Activated naive CD4-positive, alpha-beta T cell treated with anti-CD3 and anti-CD28 coated beads, Interleukin-2, amount 50 U/mL, for 24 hours (primary cell): ENCODE measurements at regions not wholly inside any gene's neighbourhood (a gene's known extent, or its start where the extent isn't known, plus 50 kb on each side); places are given as distances from the start of the nearest gene placed in this dataset.

Experiments
- H3K27ac Mint-ChIP-seq: one replicate; pipeline ENCODE4 v1.8.0; 2021; ENCODE audit warnings: mild to moderate bottlenecking, mixed read lengths
- H3K27me3 Mint-ChIP-seq: one replicate; pipeline ENCODE4 v1.8.0; 2021; ENCODE audit warnings: mixed read lengths
- H3K36me3 Mint-ChIP-seq: one replicate; pipeline ENCODE4 v1.8.0; 2021; ENCODE audit warnings: mixed read lengths
- H3K4me1 Mint-ChIP-seq: one replicate; pipeline ENCODE4 v1.8.0; 2021; ENCODE audit warnings: mixed read lengths
- H3K4me3 Mint-ChIP-seq: one replicate; pipeline ENCODE4 v1.8.0; 2021; ENCODE audit warnings: mild to moderate bottlenecking, mixed read lengths
- H3K9me3 Mint-ChIP-seq: one replicate; pipeline ENCODE4 v1.8.0; 2021; ENCODE audit warnings: mixed read lengths

DNA sequence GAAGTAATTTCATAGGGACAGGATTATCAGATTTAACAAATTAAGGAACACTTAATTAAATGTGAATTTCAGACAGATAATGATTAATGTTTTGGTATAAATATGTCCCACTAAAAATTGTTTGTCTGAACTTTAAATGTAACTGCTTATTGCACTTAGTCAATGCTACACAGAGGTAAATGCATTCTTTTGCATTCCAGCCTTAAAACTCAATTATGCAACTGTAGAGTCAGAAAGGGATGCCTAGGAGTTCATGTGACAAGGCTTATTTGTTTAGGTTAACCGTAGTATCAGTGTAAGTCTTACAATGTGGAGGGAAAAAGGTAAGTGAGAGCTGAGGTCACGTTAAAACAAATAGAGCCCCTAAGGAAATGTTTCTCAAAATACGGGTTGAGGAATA lies 347.2 kb upstream of the ARGLU1 start:
- Mint-ChIP-seq H3K4me3 (no peak overlapping the region), H3K27ac (no peak overlapping the region), H3K4me1 (peaks cover 10% of the 10 kb centered on the region), H3K9me3 (no peaks in the 10 kb centered on the region), H3K27me3 (peaks cover 19% of the 10 kb centered on the region), H3K36me3 (no peaks in the 10 kb centered on the region)

DNA sequence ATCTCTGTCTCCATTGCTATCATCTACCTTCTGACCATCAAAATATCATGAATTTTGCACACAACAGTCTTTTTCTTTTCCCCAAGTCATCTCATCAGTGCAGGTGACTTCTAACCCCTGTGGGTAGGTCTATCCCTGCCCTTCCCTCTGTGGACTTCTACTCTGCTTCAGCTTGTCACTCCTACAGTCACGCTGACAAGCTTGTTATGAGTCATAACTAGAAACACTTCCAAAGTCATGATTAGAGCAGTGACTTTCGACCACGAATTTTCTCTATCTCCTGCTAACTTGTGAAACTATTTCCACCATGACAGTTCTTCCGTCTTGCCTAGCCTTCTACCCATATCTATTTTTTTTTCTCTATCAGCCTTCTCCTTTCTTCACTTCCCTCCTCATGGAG lies 343.7 kb upstream of the ARGLU1 start:
- no peaks in the 10 kb centered on the region for H3K9me3 Mint-ChIP-seq
- H3K27ac Mint-ChIP-seq, result no peak overlapping the region
- no peaks in the 10 kb centered on the region for H3K36me3 Mint-ChIP-seq
- H3K4me1 Mint-ChIP-seq, result no peaks in the 10 kb centered on the region
- H3K27me3 Mint-ChIP-seq, result peaks cover 7% of the 10 kb centered on the region
- no peak overlapping the region for H3K4me3 Mint-ChIP-seq

DNA sequence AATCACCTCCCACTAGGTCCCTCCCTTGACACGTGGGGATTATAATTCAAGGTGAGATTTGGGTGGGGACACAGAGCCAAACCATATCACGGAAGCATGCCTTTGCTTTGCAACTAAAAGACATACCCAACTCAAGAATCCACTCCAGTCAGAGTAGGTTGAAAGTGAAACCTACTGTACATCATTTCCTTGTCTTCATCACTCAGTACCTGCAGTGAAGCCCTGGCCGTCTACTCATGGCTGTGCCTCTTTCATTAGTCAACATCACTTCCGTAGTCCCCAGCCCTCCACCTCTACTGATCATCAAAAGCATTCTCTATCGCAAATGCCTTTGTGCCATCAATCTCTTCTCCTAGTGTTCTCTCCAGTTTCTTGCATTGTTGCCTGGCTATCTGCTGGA lies 343.1 kb upstream of the ARGLU1 start:
- Mint-ChIP-seq H3K27me3 (peaks cover 5% of the 10 kb centered on the region), H3K27ac (no peak overlapping the region), H3K4me1 (no peaks in the 10 kb centered on the region), H3K36me3 (no peaks in the 10 kb centered on the region), H3K9me3 (no peaks in the 10 kb centered on the region), H3K4me3 (no peak overlapping the region)

DNA sequence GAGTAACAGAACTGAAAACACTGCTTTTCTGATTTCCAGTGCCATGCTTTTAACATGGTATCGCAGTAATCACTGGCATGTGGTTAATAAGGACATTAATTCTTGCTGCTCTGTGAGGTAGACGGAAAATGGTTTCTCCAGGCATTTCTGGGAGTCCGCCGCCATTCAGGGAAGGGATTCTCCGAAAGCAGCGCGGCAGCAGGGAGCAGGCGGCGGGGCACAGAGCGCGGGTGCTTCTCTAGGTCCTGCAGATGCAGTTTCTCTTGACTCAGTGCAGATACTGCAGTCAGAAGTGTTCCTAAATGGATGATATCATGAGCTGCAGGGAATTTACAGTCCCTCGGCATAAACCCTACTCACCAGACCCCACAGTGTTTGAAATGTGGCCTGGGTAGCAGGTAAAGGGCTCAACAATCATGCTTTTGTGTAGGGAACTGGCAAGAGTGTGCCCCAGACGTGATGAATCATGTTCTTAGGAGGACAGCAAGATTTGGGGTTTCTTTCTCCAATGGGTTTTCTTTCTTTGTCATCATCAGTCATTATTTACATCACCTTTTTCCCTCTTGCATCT lies 338.6 kb upstream of the ARGLU1 start:
- H3K27me3 Mint-ChIP-seq, result peaks cover 2% of the 10 kb centered on the region
- no peaks in the 10 kb centered on the region for H3K4me1 Mint-ChIP-seq
- H3K9me3 Mint-ChIP-seq, result peaks cover 6% of the 10 kb centered on the region
- H3K4me3 Mint-ChIP-seq, result no peak overlapping the region
- no peak overlapping the region for H3K27ac Mint-ChIP-seq
- H3K36me3 Mint-ChIP-seq, result no peaks in the 10 kb centered on the region

DNA sequence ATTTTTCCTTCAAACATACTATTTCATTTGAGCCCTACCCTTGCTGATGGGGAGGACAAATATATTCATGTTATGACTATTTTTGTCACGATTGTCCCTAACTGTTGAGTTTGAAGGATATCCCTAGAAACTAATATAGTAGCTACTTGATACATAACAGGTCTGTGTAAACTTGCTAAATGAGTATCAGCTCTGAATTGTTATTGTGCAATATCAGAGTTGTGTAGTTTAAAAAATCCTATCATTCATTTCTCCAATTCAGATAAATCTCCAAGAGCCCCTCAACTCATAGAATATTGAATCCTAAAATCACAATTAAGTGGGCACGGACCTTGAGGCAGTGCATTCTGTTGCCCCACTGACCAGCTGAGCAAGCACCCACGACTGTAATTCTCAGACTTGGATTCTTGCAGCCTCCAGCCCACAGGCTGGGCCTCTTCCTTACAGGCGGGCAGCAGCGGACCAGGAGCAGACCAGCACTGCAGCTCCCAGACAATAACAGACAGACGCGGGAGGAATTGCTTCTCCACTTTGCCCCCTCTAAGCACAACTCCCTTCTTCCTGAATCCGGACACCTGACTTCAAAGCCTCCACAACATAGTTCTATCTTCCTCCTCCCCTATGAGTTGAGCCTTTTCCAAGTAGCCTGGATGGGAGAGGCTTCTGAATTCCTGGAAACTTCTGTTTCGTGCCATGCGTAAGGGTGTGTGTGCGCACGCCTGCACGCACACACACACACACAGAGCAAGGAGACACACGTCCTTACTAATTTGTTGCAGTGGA lies 337.6 kb upstream of the ARGLU1 start:
- no peaks in the 10 kb centered on the region for H3K36me3 Mint-ChIP-seq
- peaks cover 2% of the 10 kb centered on the region for H3K27me3 Mint-ChIP-seq
- H3K27ac Mint-ChIP-seq, result no peak overlapping the region
- no peak overlapping the region for H3K4me3 Mint-ChIP-seq
- peaks cover 7% of the 10 kb centered on the region for H3K9me3 Mint-ChIP-seq
- H3K4me1 Mint-ChIP-seq, result no peaks in the 10 kb centered on the region

DNA sequence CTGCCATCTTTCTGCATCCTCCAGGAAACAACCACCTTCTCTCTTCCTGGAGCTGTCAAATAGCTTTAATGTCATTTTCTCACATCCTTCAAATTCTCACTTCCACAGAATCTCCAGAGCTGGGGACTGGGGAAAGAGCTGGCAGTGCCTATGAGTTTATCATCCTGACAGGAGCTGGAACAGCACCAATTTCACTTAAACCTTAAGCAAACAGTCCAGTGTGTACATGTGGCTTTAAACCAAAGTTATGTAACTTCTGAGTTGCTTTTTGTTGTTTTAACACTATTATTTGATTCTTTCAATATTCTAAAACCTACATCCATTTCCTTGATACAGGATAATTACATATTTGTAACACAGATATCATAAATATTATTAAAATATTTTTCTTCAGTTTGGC lies 331.5 kb upstream of the ARGLU1 start:
- H3K9me3 Mint-ChIP-seq, result peaks cover 7% of the 10 kb centered on the region
- no peak overlapping the region for H3K27ac Mint-ChIP-seq
- H3K27me3 Mint-ChIP-seq, result no peaks in the 10 kb centered on the region
- no peak overlapping the region for H3K4me3 Mint-ChIP-seq
- no peaks in the 10 kb centered on the region for H3K4me1 Mint-ChIP-seq
- no peaks in the 10 kb centered on the region for H3K36me3 Mint-ChIP-seq

DNA sequence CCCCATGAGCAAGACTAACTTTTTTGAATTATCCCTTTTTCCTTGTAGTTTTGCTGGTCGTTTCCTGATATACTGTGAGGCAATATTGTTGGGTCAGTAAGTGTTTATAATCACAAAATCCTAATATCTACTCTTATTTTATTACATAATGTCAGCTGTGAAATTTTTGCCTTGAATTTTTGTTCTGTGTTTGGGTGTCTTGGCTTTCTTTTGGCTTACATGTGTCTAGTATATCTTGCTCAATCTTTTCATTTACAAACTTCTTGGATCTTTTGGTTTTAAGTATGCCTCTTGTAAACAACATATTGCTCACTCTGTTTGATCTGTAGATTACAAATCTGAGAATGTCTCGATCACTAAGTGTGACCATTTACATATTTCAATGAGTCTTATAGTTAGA lies 330.3 kb upstream of the ARGLU1 start:
- Mint-ChIP-seq H3K27me3 (peaks cover under 1% of the 10 kb centered on the region), H3K27ac (no peak overlapping the region), H3K9me3 (peaks cover 7% of the 10 kb centered on the region), H3K4me3 (no peak overlapping the region), H3K4me1 (no peaks in the 10 kb centered on the region), H3K36me3 (no peaks in the 10 kb centered on the region)

DNA sequence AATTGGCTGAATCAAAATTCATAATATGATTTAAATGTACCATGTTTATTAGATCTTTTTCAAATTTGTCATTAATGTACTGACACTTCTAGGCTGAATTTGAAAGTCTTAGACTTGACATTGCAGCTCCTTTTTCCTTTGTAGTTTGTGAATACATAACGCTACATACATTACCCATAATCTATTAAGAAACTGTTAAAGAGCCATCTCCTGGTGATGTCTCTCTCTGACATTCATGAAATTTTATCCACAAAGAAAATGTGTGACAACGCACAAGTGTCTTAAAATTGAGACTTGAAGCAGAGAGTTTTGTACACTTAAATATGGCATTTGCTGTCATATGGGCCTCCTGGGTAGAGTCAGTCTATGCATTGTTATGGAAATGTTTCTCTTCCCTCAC lies 320.2 kb upstream of the ARGLU1 start:
- Mint-ChIP-seq H3K4me3 (no peak overlapping the region), H3K4me1 (no peaks in the 10 kb centered on the region), H3K9me3 (no peaks in the 10 kb centered on the region), H3K27ac (no peak overlapping the region), H3K36me3 (no peaks in the 10 kb centered on the region), H3K27me3 (no peaks in the 10 kb centered on the region)

DNA sequence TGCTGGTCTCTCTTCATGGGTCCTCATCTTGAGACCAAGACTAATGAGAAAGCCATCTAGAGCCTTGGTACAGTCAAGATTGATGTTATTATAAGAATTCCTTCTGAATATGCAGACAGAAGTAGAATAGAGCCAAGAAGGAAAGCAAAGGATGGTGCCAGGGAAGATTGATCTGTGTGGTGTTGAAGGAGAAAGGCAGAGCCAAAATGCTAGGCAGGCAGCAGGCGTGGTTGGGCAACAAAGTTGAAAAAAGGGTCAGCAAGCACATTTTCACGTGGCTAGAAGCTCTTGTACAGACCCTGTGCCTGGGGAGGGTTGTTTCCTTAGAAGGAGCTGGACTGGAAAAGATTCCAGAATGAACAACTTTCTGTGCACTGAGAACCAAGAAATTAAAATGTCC lies 319.7 kb upstream of the ARGLU1 start:
- Mint-ChIP-seq H3K27me3 (no peaks in the 10 kb centered on the region), H3K4me3 (no peak overlapping the region), H3K27ac (no peak overlapping the region), H3K9me3 (no peaks in the 10 kb centered on the region), H3K4me1 (no peaks in the 10 kb centered on the region), H3K36me3 (no peaks in the 10 kb centered on the region)

DNA sequence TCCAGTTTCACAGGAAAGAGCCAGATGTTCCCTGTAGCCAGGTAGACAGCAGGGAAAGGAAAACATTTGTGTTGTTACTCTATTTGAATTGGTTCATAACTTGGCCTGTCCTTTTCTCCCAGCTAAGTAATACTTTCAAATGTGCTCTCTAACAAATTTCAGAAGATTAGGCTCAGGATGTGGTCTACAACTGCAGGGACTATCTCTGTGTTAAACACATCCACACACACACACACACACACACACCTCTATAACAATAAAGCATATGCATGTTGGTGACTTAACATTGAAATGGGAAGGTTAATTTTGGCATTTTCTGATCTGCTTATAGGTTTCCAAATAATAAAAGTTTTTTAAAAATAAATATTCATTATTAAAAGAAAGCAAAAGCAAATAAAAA lies 316.0 kb upstream of the ARGLU1 start:
- H3K9me3 Mint-ChIP-seq, result no peaks in the 10 kb centered on the region

DNA sequence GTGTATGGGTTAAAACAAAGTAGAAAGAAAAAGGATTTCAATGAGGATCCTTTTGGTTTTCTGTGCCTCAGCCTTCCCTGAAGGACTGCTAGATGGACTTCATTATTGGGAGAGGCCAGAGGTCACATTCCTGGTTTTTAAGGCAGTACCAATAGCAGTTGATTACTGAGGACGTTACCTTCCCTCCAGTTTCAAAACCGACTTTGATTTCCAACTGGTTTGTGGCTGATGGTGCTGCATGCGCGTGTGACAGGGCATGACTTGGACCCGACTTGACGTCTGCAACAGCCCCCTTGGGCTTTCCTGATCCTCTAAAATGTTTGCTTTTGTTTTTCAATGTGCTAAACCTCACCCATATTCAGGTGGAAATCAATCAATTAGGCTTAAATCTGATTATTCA lies 314.3 kb upstream of the ARGLU1 start:
- Mint-ChIP-seq H3K4me1 (no peaks in the 10 kb centered on the region), H3K9me3 (no peaks in the 10 kb centered on the region), H3K27ac (no peak overlapping the region), H3K27me3 (peaks cover 2% of the 10 kb centered on the region), H3K4me3 (no peak overlapping the region), H3K36me3 (no peaks in the 10 kb centered on the region)

More for the DNA sequence above, 316.0 kb upstream of the ARGLU1 start:
- peaks cover 2% of the 10 kb centered on the region for H3K27me3 Mint-ChIP-seq
- no peaks in the 10 kb centered on the region for H3K36me3 Mint-ChIP-seq
- H3K27ac Mint-ChIP-seq, result no peak overlapping the region
- no peak overlapping the region for H3K4me3 Mint-ChIP-seq
- no peaks in the 10 kb centered on the region for H3K4me1 Mint-ChIP-seq

DNA sequence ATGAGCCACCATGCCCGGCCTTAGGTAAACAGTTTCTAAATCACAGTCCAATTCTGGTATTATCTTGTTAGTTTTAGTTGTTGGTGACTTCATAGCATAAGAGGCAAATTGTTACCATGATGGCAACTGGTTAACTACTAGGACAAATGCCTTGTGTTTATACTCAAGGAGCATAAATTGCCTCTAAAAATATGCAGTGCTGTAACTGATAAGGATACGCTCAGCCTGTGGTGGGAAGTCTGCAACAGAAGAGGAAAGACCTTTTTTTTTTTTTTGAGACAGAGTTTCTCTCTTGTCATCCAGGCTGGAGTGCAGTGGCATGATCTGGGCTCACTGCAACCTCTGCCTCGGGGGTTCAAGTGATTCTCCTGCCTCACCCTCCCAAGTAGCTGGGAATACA lies 311.9 kb upstream of the ARGLU1 start:
- Mint-ChIP-seq H3K27ac (no peak overlapping the region), H3K36me3 (no peaks in the 10 kb centered on the region), H3K4me3 (no peak overlapping the region), H3K9me3 (no peaks in the 10 kb centered on the region), H3K27me3 (peaks cover 2% of the 10 kb centered on the region), H3K4me1 (no peaks in the 10 kb centered on the region)

DNA sequence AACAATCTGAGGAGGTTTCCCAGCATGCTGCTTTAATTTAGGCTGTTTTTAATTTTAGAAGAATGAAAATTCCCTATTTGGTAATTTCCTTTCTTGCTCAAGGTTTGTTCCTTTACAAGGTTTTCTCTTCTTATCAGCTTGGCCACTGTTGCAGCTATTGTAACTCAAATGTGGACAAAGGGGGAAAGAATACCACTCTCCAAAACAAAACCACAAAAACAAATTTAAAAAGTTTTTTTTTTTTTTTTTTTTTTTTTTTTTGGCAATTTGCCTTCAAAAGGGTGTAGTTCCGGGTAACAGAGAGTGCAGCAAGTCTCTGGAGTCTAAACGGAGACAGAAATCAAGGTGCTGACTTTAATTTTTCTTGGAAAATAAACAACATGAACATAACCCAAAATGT lies 306.4 kb upstream of the ARGLU1 start:
- Mint-ChIP-seq H3K4me1 (no peaks in the 10 kb centered on the region), H3K27ac (no peak overlapping the region), H3K27me3 (peaks cover 2% of the 10 kb centered on the region), H3K4me3 (no peak overlapping the region), H3K36me3 (no peaks in the 10 kb centered on the region), H3K9me3 (peaks cover 4% of the 10 kb centered on the region)

DNA sequence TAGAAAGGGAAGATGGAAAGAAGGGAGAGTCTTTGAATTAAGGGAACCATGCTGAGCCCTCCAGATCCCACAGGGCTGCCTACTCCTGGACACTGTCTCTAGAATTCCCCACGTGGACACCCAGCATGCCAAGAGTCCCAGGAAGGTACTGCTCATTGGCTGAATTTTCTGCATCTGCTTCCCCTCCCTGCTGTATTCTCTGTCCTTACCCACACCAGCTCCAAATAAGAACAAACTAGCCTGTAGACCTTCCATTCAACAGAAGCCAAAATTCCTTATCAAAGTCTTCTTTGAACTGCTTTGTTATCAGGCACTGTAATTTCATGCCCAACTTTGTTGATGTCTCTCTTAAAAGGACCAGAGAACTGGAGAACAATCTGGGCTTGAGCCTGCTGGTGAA lies 305.9 kb upstream of the ARGLU1 start:
- Mint-ChIP-seq H3K27me3 (peaks cover 2% of the 10 kb centered on the region), H3K4me3 (no peak overlapping the region), H3K27ac (no peak overlapping the region), H3K4me1 (no peaks in the 10 kb centered on the region), H3K9me3 (peaks cover 4% of the 10 kb centered on the region), H3K36me3 (no peaks in the 10 kb centered on the region)

DNA sequence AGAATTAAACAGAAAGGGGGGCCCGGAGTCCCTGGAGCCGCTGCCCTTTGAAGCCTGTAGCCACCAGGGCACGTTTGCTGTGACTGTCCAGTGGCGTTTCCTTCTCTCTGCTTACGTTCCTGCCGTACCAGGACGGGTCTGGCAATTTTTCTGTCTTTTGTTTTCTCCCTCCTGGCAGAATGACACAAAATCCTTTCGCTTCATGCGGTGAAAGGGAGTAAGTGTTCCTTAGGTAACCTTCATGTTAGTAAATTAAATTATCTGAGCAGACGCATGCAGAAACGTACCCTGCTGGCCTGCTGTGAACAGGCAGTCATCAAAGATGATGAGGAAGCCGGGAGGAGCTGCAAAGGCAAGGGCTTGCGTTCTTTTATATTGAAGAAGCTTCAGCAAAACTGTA lies 299.3 kb upstream of the ARGLU1 start:
- H3K27me3 Mint-ChIP-seq, result peaks cover 10% of the 10 kb centered on the region
- H3K4me1 Mint-ChIP-seq, result no peaks in the 10 kb centered on the region
- no peak overlapping the region for H3K27ac Mint-ChIP-seq
- H3K4me3 Mint-ChIP-seq, result no peak overlapping the region
- peaks cover 4% of the 10 kb centered on the region for H3K9me3 Mint-ChIP-seq
- no peaks in the 10 kb centered on the region for H3K36me3 Mint-ChIP-seq

DNA sequence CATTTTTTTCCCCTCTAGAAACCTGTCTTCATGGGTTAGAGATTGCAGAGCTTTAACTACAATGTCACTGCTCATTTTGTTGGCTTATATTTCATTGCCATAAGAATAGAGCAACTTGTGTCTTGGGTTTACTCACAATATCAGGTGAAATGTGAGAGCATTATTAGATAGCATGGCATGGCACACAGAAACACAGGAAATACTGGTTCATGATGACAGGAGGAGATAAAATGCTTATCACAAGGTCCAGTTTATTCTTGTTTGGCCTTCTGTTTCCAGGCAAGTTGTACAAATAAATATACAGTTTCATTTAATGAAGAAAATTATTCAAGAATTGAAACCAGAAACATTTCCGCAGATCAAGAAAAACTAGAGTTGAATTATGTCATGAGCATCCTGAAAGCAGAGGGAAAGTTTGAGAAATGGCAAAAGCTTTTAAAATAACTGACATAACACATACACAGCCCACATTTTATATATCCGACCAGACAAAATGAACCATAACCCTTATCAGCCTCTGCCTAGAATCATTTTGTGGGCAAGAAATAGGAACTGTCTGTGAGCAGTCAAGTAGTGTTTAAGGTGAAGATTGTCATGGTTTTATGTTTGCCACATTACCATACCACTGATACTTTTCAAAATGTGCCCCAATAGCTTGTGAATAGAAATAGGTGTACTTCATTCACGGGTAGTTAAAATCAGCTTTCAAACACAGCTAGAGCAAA lies 297.9 kb upstream of the ARGLU1 start:
- Mint-ChIP-seq H3K27me3 (peaks cover 10% of the 10 kb centered on the region), H3K27ac (no peak overlapping the region), H3K36me3 (no peaks in the 10 kb centered on the region), H3K9me3 (peaks cover 4% of the 10 kb centered on the region), H3K4me3 (no peak overlapping the region), H3K4me1 (no peaks in the 10 kb centered on the region)
